ENCODE measurements at regions not wholly inside any gene's neighbourhood (a gene's known extent, or its start where the extent isn't known, plus 50 kb on each side); places are given as distances from the start of the nearest gene placed in this dataset.

DNA sequence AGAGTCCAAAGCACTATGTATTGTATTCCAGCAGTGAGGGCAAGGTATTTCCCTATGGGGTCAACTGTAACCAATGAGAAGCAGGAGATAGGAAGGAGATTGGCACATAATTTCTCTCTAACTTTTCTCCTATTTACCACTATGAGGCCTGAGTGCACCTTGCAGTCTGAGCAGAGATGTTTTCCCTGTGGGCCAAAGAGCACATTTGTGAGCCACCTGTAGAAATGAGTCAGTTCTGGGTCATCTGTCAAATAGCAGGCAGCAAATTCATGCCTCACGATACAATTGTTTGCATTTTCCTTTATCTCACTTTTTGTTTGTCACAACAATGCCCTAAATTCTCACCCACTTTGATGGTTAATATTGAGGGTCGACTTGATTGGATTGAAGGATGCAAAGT, 547.2 kb upstream of the NCAM2 start:
- TF ChIP-seq CTCF (IDR thresholded peaks at IDR 0.05) (no peak), POLR2AphosphoS5 (IDR thresholded peaks at IDR 0.05) (no peak), EP300 (IDR thresholded peaks at IDR 0.05) (no peak), POLR2A (IDR thresholded peaks at IDR 0.05) (no peak)
